ENCODE measurements at regions not wholly inside any gene's neighbourhood (a gene's known extent, or its start where the extent isn't known, plus 50 kb on each side); places are given as distances from the start of the nearest gene placed in this dataset.

DNA sequence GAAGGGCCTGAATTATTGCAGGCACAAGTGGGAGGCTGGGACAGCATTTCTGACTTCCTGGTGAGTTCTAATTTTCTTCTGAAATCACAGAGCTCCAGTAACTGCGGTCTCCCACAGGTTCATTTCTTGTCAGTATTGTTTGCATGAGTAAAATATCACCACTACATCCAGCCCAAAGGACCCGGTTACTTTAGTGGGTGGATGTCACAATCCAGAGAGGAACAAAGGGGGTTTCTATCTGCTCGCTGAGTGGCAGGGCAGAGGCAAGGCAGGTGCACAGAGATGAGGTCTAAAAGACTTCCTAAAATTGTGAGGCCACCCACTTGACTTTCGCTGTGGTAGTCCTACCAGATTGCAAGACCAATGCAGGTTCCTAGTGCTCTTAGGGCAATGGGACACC lies 800.4 kb upstream of the ID2 start:
- DNase-seq (ENCODE audit: low read depth, low spot score), result no peak

DNA sequence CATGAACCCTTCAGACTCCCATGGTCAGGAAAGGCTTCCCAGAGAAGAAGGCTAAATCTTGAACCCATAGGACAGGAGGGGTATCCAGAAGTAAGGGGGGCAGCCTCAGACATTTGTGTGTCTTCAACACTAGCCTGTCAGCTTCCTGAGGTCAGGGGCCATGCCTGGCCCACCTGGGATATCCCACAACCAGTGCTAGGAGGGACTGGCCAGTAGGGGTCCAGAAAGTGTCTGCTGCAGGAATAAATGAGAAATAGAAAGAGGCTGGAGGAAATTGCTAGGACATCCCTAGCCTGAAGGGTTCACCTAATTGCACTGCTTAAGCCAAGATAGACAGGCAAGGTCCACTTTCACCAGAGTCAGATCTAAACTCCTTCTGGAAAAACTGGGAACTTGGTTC lies 799.6 kb upstream of the ID2 start:
- DNase-seq (ENCODE audit: low read depth, low spot score), result no peak

DNA sequence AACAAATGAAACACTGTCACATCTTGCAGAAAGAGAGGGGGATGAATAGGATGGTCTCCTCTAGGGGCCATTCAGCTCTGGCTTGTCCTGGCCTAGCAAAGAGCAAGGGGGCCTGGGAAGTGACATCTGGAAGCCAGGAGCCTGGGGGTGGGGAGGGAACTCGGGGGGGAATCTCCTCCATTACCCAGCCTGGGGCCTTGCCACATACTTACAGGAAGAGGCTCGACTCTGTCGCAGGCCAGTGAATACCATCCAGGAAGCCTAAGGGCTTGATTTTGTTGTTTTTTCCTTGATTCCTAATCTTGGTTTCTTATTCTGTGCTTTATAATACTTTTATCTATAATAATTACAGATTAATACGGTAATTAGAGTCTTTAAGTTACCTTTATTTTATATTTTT lies 797.5 kb upstream of the ID2 start:
- DNase-seq (ENCODE audit: low read depth, low spot score), result no peak

DNA sequence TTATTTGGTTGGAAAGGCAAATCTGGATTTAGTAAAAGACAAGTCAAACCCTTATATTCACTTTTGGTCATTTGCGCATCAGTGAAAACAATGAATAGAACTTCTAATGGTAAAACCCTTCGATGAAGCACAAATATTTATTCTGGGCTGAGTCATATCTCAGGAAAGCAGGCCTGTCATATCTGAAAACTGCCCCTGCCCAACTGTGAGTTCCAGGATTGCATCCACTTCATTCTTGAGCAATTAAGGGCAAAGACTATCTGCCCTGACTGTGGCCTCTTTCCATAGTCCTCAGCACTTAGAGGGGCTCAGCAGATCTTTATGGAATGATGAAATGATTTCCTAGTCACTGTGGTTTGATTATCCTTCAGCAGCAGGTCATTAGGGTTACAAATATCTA lies 795.2 kb upstream of the ID2 start:
- no peak for DNase-seq (ENCODE audit: low read depth, low spot score)

DNA sequence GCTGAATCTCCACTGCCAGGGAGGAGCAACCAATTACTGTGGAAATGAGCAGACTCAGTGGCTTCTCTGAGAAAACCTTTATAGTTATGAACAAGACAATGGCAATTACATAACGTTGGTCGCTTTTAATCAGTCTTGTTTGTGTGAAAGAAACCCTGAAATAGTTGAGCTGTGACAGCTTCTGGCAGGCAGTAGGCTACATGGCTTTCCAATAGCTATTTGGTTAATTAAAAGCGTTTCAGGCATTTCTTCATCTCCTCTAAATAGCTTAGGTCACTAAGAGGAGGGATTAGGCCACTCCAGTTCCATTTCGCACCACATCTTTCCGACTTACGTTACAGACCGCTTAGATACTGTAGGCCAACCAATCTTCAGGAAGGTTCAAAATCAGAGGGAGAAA lies 794.4 kb upstream of the ID2 start:
- DNase-seq (ENCODE audit: low read depth, low spot score), result no peak

DNA sequence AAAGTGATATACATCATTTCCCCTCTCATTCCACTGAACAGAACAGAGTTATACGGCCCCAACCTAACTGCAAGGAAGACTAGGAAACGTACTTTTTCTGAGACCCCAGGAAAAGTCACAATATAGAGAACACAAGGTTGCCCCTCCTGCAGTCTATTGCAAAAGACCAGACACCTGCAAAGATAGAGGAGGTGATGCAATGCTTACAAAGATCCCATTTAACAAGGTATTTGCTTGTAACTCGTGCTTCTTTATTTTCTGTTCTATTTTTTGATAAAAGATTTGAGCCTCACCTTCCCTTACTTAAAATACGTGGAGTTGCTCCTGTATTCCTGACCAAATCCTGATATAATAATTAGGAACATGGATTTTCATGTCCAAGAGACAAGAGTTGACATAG lies 793.0 kb upstream of the ID2 start:
- no peak for DNase-seq (ENCODE audit: low read depth, low spot score)

DNA sequence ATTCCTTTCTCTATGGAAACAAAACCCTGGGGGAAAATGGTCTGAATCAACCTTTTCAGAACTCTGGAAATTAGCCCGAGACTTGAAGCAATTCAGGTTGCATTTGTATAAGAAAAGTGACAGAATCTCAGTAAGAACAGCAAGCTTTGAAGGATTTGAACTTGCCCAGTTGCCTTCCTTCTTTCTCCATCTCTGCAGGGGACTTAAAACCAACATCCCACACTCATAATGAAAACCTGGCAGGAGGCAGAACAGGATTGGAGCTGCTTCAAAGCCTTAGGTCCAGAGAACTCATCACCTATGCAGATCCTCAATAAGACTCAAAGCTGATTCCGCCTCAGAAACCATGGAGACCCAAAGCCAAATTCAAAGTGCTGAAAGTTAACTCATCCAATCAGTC lies 790.5 kb upstream of the ID2 start:
- no peak for DNase-seq (ENCODE audit: low read depth, low spot score)

DNA sequence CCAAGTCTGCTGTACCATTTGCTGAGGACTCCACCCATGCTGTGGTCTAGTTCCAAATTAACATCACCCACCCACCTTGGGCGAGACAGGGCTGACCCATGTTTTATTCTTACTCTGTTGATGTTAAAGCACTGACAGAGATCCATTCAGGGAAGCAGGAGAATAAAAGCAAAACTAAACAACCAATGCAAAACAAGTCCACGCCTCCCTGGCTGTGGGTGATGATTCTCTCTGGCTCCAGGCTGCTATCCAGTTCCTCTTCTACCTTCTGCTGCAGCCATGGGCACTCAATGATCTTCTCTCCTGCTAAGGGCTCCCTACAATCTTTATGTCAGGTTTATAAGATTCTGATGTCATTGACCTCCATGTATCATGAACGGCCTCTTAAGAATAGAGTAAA lies 786.6 kb upstream of the ID2 start:
- no peak for DNase-seq (ENCODE audit: low read depth, low spot score)

DNA sequence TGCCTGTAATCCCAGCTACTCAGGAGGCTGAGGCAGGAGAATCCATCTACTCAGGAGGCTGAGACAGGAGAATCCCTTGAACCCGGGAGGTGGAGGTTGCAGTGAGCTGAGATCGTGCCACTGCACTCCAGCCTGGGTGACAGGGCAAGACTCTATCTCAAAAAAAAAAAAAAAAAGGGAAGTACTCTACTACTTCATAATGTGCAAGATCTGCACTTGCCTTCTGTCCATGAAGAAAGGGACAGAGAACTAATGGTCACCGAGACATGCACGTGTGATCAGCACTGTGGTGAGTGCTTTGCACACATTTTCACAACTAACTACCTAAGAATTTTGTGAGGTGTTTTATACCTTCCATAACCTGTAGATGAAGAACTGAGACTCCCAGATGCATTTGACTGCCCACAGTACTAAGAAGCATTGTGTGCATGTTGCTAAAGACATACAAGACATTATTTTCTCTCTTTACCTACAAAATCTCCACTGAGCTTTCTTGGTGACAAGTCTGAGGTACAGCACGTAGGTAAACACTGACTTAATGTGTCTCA lies 784.8 kb upstream of the ID2 start:
- DNase-seq (ENCODE audit: low read depth, low spot score), result no peak

DNA sequence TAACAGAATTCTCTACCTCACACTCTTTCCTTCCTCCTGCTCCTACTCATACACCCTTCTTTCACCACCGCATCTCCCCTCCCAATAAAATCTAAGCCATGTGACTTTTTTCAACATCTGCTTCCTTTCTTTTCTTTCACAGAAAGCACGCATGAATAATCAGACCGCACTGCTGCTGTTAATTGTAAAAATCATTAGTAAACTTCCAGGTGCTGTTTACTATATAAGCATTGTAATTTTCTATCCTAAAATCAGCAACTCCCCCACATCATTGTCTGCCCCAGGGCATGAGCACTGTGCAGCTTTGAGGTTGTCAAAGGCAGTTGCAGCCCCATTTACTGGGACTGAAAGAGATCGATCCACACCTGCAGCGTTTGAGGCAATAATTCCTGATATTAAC lies 782.6 kb upstream of the ID2 start:
- DNase-seq (ENCODE audit: low read depth, low spot score), result no peak

DNA sequence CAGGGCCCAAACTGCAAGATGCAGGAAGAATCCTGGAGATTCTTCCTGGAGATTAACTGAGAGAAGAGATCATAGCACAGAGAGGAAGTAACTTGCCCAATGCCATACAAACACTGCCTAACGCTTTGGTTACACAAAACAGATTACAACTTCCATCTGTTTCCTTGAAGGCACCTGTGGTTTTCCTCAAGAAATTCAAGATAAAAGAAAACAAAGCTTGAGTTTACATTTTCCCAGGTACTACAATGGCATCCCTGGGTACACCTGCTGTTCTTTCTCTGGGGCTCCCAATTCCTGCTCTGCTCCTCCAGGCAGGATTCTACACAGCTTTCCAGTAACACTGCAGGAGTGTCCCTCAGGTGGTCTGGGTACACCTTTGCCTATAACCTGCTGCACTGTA lies 781.9 kb upstream of the ID2 start:
- no peak for DNase-seq (ENCODE audit: low read depth, low spot score)

DNA sequence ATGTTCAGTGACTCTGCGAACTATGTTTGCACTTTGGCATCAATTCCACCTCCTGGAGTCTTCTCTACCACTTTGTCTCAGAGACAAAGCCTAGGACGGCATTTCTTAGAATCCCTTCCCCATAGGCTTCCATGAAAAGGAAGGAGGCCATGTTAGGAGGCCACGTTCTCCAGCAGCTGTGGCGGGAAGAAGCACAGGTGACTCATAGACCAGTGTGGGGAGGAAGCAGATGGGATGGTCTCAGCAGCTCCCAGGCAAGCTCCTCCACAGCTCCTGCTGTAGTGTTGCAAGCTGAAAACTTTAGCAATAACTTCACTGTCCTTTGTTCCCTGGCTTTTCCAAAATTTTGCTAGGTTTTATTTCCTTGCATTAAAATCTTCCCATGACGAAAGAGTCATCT lies 781.3 kb upstream of the ID2 start:
- no peak for DNase-seq (ENCODE audit: low read depth, low spot score)

DNA sequence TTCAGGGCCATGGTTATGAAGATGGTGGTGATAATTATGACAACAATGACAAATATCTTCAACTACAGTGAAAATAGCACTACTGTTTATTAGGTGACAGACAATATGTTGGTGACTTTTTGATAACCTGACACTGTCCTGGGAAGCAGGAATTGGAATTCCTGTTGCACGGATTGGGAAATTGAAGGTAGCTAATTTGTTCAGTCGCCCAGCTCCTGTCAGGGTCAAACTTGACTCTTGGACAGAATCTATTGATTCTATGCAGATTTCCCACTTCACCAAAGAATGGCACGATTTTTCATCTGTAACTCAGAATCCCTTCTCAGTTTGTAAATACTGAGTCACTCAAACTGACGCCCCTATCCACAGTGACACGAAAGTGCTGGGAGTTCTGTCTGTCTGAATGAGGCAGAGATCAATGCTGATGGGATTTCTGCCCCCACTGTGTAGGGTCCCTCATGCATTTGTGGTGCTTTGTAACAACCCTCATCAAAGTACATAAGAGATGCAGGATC lies 779.5 kb upstream of the ID2 start:
- no peak for DNase-seq (ENCODE audit: low read depth, low spot score)

DNA sequence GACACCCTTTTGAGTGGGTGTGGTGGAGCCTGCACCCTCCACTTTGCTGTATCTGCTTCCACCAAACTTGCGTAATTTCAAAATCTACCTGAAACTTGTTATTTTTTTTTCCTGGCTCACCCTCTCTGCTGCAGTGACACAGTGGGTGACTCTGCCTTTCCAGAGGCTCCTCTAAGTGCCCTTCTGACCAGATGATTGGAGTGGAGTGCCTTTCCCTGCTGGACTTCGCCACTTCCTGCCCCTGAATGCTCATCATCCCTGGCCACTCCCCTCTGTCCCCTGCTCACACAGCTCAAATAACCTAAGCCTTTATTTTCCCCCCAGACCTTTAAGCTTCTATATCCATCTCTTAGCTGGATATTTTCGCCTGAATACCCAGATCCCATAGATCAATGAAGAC lies 777.5 kb upstream of the ID2 start:
- no peak for DNase-seq (ENCODE audit: low read depth, low spot score)

DNA sequence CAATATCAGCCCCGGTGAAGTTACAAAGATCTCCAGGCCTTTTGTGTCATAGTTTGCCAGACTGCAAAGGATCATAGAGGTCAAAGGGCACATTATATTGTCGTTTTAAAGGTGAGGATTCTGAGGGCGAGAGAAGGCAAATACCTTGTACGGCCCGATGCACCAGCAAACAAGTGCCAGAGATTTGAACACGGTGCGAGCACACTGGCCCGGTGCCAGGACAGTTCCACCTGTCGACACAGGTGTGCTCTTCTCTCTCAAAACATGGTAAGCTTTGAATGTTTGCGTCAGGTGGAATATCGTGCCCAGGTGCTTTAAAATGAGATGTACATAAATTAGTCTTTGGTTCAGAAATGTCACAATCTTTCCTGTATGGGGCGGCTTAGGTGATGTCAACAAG lies 776.1 kb upstream of the ID2 start:
- no peak for DNase-seq (ENCODE audit: low read depth, low spot score)

DNA sequence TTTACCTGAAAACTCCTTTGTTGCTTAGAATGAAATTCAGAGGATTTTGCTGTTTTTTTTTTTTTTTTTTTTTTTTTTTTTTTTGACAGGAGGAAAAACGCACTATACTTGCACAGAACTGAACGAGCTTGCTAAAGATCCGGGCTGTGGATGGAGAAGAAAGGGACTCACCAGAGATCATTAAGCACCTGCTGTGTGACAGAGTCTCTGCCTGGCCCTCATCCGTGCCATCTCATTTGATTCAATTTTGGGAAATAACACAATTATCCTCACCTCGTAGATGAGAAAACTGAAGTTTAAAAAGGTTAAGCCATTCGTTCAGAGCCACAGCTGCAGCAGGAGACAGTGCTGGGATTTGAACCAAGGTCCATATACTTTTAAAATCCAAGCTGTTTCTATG lies 775.4 kb upstream of the ID2 start:
- no peak for DNase-seq (ENCODE audit: low read depth, low spot score)

DNA sequence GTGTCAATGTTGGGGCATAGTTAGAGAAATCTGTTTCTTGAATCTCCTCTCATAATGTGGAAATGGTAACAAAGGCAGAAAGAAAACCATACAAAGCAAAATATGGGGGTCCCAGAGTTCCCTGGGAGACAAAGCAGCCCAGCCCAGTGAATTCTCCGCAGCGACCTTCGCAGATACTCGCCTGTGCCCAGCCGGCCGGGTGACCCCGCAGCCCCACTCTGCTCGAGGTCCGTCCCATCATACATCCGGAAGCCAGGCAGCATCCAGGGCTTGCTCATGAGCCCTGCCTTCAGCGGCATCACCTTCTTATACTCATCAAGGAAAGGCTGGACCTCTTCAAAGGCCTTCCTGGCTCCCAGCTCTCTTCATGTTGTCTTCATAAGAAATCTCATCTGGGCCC lies 774.8 kb upstream of the ID2 start:
- no peak for DNase-seq (ENCODE audit: low read depth, low spot score)

DNA sequence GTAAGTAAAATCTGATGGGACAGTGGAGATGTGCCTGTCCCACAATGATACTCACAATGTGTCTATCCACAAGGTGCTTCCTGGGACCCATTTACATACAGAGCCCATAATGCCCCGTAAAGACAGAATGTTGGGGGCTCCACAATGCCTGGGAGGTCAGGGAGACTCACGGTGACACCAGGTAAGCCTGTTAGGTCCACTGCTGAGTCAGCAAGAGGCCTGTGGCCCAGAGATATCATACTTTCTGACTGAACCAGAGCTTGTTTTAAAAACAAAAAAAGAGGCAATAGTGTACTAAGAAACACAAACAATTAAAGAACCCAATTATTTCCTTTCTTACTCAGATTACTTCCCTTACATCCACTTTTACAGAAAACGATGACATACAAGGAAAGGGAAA lies 771.1 kb upstream of the ID2 start:
- DNase-seq (ENCODE audit: low read depth, low spot score), result no peak

DNA sequence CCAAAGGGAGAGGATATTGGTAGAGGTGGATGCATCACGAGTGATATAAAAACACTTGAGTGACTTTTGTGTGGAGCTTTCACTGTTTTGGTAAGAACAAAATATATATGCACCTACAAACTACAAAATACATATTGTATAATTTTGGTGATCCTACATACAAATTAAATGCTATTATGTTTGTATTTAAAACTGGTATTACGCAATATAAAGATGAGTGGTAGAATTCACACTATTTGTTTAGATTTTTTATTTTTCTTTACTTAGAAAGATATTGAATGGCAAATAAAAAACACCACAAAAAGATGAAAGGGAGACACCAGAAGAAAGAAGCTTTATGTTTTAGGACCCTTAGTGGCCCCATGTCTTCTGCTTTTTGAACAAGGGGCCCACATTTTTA lies 770.7 kb upstream of the ID2 start:
- no peak for DNase-seq (ENCODE audit: low read depth, low spot score)

DNA sequence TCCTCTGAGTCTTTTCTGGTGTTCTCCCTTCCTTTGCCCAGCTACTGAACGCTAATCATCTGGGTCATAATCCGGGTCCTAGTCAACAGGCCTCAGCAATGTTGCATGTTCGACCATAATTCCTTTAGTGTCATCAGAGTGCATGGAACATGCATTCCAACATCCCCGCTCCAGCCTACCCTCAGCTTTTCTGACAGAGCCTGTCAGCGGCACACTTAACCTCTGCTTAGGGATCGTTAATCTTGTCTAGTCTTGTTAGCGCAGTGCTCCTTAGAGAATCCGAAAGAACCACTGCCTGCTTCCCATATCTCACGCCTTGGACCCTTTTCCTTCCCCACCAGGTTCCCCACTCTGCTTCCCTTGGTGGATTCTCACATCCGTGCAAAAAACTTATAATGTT lies 767.9 kb upstream of the ID2 start:
- no peak for DNase-seq (ENCODE audit: low read depth, low spot score)

DNA sequence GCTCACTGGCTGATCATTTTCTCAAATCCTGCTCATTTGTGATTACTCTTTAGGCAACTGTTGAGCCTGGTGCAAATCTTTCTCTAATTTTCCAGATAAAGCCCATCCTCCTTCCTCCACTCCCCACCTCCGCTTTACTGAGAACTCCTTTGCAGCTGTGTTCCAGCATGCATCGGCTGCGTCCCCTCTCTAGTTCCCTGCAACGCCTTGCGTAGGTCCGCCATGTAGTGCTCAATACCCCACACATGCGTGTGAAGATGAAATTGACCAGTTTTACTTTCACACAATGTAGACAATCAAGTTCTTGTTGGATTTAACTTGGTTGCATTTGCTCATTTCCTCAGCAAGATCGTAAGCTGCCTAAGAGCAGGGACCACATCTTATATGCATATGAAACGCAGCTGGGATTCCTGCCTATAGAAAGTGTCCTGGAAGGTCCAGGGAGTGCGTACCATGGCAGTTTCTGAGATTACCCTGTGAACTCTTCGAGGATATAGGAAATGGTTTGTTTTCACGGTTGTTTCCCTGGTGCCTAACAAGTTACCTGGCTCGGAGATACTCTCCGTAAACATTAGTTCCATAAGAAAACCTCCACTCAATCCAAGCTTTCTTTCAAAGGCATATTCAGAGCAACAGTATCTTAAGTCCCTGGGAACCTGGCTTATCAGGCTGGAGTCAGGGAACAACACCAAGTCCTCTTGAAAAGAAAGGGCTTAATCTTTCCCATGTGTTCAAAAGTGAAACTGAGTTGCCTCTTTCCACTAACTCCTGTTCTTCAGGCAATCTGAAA lies 766.4 kb upstream of the ID2 start:
- no peak for DNase-seq (ENCODE audit: low read depth, low spot score)

DNA sequence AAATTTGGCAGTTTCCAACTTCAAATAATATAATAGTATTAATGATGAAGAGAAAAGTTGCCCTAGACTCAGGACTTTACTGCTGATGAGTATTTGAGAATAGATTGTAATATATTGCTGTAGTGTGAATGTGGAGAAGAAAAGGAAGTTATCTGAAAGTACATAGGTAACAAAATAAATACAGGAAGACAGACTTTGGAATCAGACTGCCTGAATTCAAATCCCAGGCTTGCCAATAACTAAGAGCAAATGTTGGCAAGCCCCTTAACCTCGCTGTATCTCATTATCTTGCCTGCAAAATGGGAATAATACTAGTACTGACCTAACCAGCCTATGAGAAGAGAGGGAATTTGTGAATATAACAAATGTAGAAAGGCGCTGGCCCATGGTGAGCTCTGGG lies 765.2 kb upstream of the ID2 start:
- no peak for DNase-seq (ENCODE audit: low read depth, low spot score)

DNA sequence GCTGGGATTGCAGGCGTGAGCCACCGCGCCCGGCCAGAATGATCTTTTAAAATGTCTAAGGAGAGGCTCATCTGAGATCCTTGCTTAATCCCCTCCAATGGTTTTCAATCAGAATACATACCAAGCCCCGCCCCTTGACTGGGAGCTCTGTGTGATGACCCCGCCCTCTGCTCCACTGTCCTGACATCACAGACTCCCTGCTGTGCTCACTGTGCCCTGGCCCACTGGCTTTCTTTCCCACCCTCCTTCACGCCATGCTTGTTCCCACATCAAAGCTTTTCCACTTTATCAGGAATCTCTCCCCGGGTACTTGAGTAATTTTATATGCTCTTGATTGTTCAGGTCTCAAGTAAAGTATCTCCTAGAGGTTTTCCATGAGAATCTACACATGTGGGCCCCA lies 762.3 kb upstream of the ID2 start:
- no peak for DNase-seq (ENCODE audit: low read depth, low spot score)

All from smooth muscle cell of the brain vasculature (primary cell).